HG03460 (cell line): ENCODE measurements at regions not wholly inside any gene's neighbourhood (a gene's known extent, or its start where the extent isn't known, plus 50 kb on each side); places are given as distances from the start of the nearest gene placed in this dataset.

Experiments
- ATAC-seq: cut with Tn5 transposase; IDR thresholded peaks from one replicate; pipeline ENCODE4 v1.9.1; 2021; ENCODE audit not compliant: unreplicated experiment

DNA sequence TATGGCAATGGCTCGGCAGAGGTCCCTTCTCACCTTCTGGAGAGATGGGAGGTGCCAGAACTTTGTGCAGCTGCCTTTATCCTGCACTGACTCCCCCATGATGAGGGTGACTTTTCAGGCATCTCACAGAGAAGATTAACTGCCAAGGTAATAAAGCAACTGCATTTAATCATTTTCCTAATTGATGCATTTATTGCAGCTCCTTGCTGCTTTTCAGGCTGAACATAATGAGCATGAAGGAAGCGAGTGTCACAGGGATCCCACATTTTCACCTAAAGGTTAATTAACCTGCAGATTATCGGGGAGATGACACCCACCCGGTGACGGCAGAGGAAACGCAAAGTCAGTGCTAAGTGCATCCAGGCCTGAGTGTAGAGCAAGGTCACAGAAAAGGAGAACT is 154.3 kb downstream of the ICE1 start:
- ATAC-seq, result no peak

DNA sequence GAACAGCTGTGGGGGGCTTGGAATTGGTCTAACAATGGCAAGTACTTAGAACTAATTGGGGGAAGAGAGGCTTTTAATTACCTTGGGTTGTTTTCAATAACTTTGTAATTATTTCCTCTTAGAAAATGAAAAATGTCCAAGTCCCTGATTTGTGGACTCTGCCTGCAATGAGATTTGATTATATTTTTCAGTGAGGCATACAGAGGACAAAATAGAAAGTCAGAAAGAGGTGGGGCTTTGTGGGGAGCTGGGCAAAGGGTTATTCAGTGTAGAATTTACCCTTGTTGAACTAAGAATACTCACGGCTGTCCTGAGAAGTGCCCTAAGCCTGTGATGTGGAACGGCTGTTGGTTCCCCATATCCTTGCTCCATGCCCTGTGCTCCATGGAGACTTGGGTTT is 153.0 kb downstream of the ICE1 start:
- no peak for ATAC-seq

DNA sequence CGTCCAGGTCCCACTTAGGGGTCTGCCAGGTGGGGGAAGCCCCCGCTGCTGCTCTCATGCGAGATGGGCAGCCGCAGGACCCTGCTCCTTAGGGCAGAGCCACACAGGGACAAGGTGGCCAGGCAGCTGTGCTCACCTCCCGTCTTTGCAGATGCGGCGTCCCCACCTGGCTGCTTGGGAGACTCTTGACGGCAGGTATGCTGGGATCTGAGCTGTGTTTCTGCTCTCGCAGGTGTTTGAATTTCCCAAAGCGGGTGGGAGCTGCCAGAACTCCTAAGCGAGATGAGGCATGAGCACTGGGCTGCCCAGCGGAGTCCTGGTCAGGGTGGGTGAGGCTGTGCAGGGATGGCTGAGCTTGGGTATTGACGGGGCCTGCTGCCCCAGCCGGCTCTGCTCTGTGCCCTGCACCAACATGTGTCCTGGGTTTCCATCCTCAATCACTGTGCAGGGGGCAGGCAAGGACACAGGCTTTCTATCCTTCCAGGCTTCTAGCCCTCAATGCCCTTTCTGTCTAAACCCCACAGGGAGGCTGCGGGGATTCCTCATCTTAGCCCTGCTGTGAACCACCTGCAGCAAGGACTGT is 151.4 kb downstream of the ICE1 start:
- ATAC-seq, result no peak

DNA sequence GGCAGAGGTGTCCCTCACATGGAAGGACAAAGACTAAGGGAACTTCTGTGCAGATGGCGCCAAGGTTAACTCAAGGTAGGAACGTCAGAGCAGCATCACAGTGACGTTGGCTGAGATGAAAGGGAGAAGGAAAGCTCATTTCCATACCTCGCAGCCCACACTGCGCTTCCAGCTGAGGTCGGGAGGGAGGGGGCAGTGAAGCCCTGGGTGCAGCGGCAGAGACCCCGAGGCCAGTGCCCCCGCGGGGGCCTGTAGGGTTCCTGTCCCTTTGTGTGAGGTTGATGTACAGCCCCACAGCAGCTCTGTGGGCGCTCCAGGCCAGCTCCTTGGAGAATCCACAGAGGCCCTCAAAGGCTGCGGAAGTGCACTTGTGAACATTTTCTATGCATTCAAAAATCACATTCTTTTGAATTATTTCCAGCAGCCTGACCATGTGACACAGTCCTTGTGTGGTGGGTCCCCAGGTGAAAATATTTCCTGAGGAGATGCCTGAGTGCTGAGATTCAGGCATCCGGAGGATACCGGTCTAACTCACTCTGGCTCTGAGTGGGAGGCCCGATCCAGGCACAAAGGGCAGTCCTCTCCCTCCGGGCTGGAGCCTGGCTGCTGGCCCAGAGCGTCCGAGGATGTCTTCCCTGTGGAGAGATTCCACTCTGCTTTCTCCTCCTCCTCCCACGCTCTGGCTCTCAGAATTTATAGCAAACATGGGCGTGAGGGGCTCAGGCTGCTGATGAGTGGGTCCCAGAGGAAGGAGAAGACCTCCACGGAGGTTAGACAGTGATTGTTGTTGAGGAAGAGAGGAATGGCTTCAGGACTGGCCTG is 150.7 kb downstream of the ICE1 start:
- no peak for ATAC-seq

GRCh38 chr5:5572010-5572865 is 149.8 kb downstream of the ICE1 start:
- no peak for ATAC-seq

DNA sequence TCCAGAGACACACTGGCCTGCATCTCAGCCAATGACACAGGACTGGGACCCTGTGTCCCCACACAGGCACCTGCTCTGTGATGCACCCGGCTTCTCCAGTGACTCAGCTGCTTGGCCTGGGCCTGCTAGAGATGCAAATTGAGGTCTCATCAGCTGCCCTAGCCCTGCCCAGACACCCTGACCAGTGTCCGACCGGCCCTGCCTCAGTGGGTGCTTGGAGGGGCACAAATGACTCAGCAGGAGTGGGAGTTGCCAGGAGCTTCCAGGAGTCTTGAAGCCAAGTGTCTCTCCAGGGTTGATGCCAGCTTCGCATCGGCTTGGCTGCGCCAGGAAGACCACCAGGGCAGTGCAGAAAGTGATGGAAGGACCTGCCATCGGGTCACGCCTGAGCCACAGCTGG is 148.2 kb downstream of the ICE1 start:
- ATAC-seq, result no peak

GRCh38 chr5:5564898-5565297 is 142.4 kb downstream of the ICE1 start:
- no peak for ATAC-seq

DNA sequence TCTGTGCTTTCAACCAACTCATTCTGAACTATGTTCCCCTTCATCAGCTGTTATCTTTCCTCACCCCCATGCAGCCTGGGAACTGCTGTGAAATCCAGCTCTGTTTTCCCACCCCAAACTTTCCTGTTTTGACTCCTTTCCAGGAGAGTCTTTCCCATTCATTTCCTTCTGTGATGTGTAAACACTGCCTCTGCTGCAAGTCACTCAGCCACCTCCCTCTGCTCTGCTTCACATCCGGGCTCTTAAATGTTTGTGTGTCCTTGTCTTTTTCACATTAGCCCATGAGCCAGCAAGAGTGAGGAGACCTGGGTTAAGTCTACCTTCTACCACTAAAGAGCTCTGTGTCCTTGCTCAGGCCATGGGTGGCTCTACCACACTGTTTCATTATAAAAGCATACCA is 137.5 kb downstream of the ICE1 start:
- no peak for ATAC-seq

- no peak for ATAC-seq
Measured at GRCh38 chr5:5558638-5559527, 136.4 kb downstream of the ICE1 start.

DNA sequence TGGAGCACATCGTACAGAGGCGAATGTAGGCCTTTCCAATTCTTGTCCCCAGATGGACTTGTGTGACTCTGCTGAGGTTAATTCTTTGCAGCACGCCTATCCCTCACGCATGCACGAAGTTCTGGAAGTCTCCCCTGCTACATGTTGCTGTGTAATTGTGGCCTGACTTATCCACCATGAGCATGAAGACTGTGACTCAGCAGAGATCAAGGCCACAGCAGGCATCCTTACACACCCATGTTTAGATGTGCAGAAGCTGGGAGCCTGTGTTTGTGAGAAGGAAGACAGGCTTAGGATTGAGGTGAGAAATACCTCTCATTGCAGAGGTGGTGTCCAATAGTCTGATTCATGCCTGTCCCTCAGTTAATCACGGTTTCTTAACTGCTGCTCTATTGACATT is 135.6 kb downstream of the ICE1 start:
- no peak for ATAC-seq

DNA sequence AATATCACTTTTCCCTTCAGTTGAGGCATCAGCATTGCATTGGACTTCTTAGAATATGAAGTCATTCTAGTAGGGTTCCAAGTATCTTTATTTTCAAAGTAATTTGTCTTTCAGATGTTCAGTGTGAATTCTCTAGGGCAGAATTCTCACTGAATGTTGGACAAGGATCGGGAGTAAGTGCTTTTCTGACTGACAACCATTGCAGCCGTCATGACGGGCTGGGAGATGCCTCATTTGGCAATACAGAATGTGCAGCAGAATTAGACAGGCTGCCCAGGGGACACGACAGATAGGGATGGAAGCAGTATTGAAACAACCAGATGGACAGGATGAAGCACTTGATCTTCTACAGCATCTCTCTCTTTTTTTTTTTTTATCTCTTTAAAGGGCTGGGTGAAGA is 129.0 kb downstream of the ICE1 start:
- ATAC-seq, result no peak

DNA sequence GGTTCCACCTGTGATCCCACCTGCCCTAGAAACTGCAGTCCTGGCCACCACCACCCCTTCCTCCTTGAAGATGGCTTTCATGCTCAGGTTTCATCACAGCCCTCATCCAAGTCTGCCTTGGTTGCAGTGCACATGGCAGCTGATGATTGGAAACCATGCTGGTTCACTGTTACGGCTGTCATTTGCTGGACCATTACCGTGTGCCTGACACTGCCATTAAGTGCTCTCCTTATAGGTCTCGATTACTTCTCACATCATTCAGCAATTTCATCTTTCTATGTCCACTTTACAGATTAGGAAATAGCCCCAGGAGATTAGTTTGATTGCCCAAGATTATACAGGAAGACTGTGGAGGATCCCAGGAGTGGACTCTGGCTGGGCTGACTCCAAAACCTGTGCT is 123.9 kb downstream of the ICE1 start:
- no peak for ATAC-seq

- no peak for ATAC-seq
Measured at GRCh38 chr5:5544094-5544663, 121.7 kb downstream of the ICE1 start.

- ATAC-seq, result no peak
Measured at GRCh38 chr5:5542654-5543053, 120.2 kb downstream of the ICE1 start.

- ATAC-seq, result no peak
Measured at GRCh38 chr5:5540065-5540464, 117.6 kb downstream of the ICE1 start.
